PC-3 (cell line): ENCODE measurements at regions not wholly inside any gene's neighbourhood (a gene's known extent, or its start where the extent isn't known, plus 50 kb on each side); places are given as distances from the start of the nearest gene placed in this dataset.

ENCODE experiments used
- CTCF ChIP-seq: fragments of 300-600 bp; sonication (generic); conservative IDR thresholded peaks from 2 replicates; pipeline ENCODE4 v1.5.1; 2017; ENCODE audit warnings: antibody characterized with exemption, low read depth, mild to moderate bottlenecking, low read length
- EZH2phosphoT487 ChIP-seq: fragments of 300-600 bp; sonication (generic); IDR thresholded peaks from 2 replicates; pipeline ENCODE4 v1.6.1; 2018; ENCODE audit warnings: mild to moderate bottlenecking, antibody characterized with exemption, low read length, borderline replicate concordance

- TF ChIP-seq CTCF (no peak), EZH2phosphoT487 (no peak)
Measured at GRCh38 chr2:72015266-72015665, 132.4 kb downstream of the CYP26B1 start.
